Stimulated activated naive B cell treated with anti-CD40 and anti-IgM and Interleukin-4, amounts not matched to agents 10 μg/mL and 1 μg/mL and 100 μg/mL, for 72 hours (primary cell): ENCODE measurements at regions not wholly inside any gene's neighbourhood (a gene's known extent, or its start where the extent isn't known, plus 50 kb on each side); places are given as distances from the start of the nearest gene placed in this dataset.
"Not testable (repeated sequence)": the region's sequence is repeated elsewhere in the genome, so short reads cannot be mapped to it uniquely, and the experiment has no call there.

Experiments used
- ATAC-seq, 2 donors: fragments of 150-1000 bp; cut with Tn5 transposase; replicated peaks; 2 replicates each; pipeline ENCODE4 v1.10.0; 2021; ENCODE audit warnings: moderate library complexity in 1 of 2
- DNase-seq: peaks from one replicate; pipeline ENCODE4 v3.0.0; 2021
- H3K27ac Mint-ChIP-seq: one replicate; pipeline ENCODE4 v1.8.0; 2022; ENCODE audit warnings: mild to moderate bottlenecking, mixed read lengths
- H3K27me3 Mint-ChIP-seq, 2 donors: one replicate each; pipeline ENCODE4 v1.8.0; 2022; ENCODE audit warnings: mixed read lengths in 2 of 2
- H3K36me3 Mint-ChIP-seq, 2 donors: one replicate each; pipeline ENCODE4 v1.8.0; 2022; ENCODE audit warnings: mixed read lengths in 2 of 2, mild to moderate bottlenecking in 1 of 2
- H3K4me1 Mint-ChIP-seq, 2 donors: one replicate each; pipeline ENCODE4 v1.8.0; 2022; ENCODE audit warnings: mixed read lengths in 2 of 2, mild to moderate bottlenecking in 1 of 2
- H3K4me3 Mint-ChIP-seq, 2 donors: one replicate each; pipeline ENCODE4 v1.8.0; 2022; ENCODE audit warnings: mild to moderate bottlenecking in 2 of 2, mixed read lengths in 2 of 2, moderate library complexity in 1 of 2
- H3K9me3 Mint-ChIP-seq, 2 donors: one replicate each; pipeline ENCODE4 v1.8.0; 2022; ENCODE audit warnings: mixed read lengths in 2 of 2, mild to moderate bottlenecking in 1 of 2

DNA sequence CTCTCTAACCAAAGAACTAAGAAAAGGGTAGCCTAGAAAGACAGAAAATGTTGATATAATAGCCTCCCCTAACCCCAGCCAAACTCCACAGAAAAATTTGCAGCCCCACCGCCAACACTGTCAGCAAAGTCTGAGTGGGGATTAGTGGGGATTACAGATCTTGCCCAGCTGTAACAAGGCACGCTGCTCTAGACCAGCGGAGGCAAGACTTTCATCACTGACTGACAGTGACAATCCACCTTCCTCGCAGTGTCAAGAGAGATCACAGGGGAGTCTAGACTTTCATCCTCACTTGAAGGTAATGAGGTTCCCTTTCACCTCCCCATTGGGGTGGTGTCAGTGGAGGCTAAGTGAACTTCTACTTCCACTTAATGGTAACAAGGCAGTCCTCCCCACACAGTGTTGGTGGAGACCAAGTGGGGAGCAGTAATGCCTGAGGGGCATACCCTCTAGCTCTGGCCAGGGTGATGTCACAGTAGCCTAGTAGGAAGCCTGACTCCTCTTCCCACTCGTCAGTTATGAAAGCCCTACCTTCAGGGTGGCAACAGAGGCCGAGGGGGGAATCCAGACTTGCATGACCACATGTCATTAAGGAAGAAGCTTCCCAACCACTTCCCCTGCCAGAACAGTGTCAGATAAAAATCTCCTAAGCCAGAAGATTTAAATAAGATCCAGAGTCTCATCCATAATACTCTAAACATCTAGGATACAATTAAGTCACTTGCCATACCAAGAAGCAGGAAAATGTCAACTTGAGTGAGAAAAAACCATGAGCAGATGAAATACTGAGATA lies 91.7 kb upstream of the RASSF8 start:
- no peak overlapping the region for H3K4me3 Mint-ChIP-seq
- no peaks in the 10 kb centered on the region for H3K4me1 Mint-ChIP-seq
- H3K9me3 Mint-ChIP-seq = peaks cover 4% of the 10 kb centered on the region in 2 donors
- ATAC-seq (no peak), DNase-seq (no peak)
- H3K27me3 Mint-ChIP-seq = no peaks in the 10 kb centered on the region
- no peak overlapping the region for H3K27ac Mint-ChIP-seq
- no peaks in the 10 kb centered on the region for H3K36me3 Mint-ChIP-seq

DNA sequence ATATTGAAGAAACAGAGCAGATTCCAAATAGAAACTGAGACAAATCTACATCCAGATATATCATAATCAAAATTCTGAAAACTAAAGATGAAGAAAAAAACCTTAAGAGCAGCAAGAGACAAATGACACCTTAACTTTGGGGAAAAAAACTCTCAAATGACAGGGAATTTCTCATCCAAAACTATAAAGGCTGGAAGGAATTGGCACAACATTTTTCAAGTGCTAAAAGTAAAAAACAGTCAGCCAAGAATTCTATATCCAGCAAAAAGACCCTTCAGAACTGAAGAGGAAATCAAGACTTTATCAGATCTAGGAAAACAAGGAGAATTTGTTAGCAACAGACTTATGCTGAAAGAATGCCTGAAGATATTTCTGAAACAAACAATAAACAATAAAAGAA lies 90.3 kb upstream of the RASSF8 start:
- no peak overlapping the region for H3K27ac Mint-ChIP-seq
- no peak for ATAC-seq
- no peaks in the 10 kb centered on the region for H3K36me3 Mint-ChIP-seq
- DNase-seq = no peak
- peaks cover 4% of the 10 kb centered on the region in 2 donors for H3K9me3 Mint-ChIP-seq
- H3K4me1 Mint-ChIP-seq = no peaks in the 10 kb centered on the region
- no peaks in the 10 kb centered on the region for H3K27me3 Mint-ChIP-seq
- H3K4me3 Mint-ChIP-seq = no peak overlapping the region

DNA sequence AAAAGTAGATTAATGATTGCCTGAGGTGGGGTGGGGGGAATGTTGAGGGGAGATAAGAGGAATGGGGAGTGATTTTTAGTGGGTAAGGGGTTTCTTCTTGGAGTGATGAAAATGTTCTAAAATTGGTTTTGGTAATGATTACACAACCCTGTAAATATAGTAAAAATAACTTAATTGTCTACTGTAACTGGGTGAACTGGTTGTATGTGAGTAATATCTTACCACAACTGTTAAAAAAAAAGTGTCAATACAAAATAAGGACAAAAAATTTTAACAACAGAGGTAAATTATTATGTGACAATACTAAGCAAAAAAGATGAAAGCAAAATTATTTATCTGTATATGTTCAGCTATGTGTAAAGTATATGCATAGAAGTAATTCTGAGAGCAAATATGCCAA lies 86.3 kb upstream of the RASSF8 start:
- Mint-ChIP-seq H3K27ac (no peak overlapping the region), H3K9me3 (peaks cover 4% of the 10 kb centered on the region in 2 donors)

DNA sequence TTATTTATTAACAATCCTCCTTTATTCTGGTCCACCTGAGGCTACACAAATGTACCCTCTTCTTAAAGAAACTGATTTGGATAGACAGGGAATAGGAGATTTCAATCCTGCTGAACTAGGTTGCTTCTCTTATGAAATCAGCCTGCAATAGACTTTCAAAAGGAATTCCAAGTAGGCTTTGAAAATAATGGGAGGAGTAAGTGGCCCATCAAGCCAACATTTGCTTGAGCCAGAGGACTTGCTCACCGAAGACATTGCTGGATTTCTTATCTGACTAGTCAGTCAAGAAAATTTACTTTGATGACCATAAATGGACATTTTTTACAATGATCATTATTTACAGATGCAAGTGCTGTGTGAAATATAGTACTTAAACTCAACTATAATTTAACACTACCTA lies 82.8 kb upstream of the RASSF8 start:
- Mint-ChIP-seq H3K4me3 (no peak overlapping the region), H3K9me3 (peaks cover 0 to 3% of the 10 kb centered on the region in 2 donors), H3K27ac (no peak overlapping the region), H3K4me1 (no peaks in the 10 kb centered on the region), H3K27me3 (peaks cover 0 to 6% of the 10 kb centered on the region in 2 donors), H3K36me3 (no peaks in the 10 kb centered on the region)
- no peak for DNase-seq
- ATAC-seq = no peak

More for the DNA sequence above, 86.3 kb upstream of the RASSF8 start:
- Mint-ChIP-seq H3K4me3 (no peak overlapping the region), H3K36me3 (no peaks in the 10 kb centered on the region), H3K4me1 (no peaks in the 10 kb centered on the region), H3K27me3 (no peaks in the 10 kb centered on the region)
- DNase-seq (no peak), ATAC-seq (no peak)

- DNase-seq (no peak), ATAC-seq (no peak)
- H3K27me3 Mint-ChIP-seq = peaks cover 0 to 6% of the 10 kb centered on the region in 2 donors
- no peak overlapping the region for H3K4me3 Mint-ChIP-seq
- no peak overlapping the region for H3K27ac Mint-ChIP-seq
- H3K4me1 Mint-ChIP-seq = no peaks in the 10 kb centered on the region
- no peaks in the 10 kb centered on the region for H3K36me3 Mint-ChIP-seq
- peaks cover 0 to 3% of the 10 kb centered on the region in 2 donors for H3K9me3 Mint-ChIP-seq
Measured at GRCh38 chr12:25876383-25877045, 82.0 kb upstream of the RASSF8 start.

- Mint-ChIP-seq H3K4me1 (no peaks in the 10 kb centered on the region), H3K9me3 (peaks cover 0 to 3% of the 10 kb centered on the region in 2 donors), H3K27ac (no peak overlapping the region), H3K36me3 (no peaks in the 10 kb centered on the region), H3K27me3 (peaks cover 0 to 6% of the 10 kb centered on the region in 2 donors), H3K4me3 (no peak overlapping the region)
- DNase-seq = no peak
- ATAC-seq = no peak
Measured at GRCh38 chr12:25877446-25877845, 81.0 kb upstream of the RASSF8 start.

- no peak for DNase-seq
- H3K27ac Mint-ChIP-seq = no peak overlapping the region
- no peak overlapping the region for H3K4me3 Mint-ChIP-seq
- peaks cover 0 to 3% of the 10 kb centered on the region in 2 donors for H3K9me3 Mint-ChIP-seq
- ATAC-seq = no peak
- H3K27me3 Mint-ChIP-seq = peaks cover 0 to 6% of the 10 kb centered on the region in 2 donors
- H3K36me3 Mint-ChIP-seq = no peaks in the 10 kb centered on the region
- H3K4me1 Mint-ChIP-seq = no peaks in the 10 kb centered on the region
Measured at GRCh38 chr12:25882266-25882665, 76.2 kb upstream of the RASSF8 start.

DNA sequence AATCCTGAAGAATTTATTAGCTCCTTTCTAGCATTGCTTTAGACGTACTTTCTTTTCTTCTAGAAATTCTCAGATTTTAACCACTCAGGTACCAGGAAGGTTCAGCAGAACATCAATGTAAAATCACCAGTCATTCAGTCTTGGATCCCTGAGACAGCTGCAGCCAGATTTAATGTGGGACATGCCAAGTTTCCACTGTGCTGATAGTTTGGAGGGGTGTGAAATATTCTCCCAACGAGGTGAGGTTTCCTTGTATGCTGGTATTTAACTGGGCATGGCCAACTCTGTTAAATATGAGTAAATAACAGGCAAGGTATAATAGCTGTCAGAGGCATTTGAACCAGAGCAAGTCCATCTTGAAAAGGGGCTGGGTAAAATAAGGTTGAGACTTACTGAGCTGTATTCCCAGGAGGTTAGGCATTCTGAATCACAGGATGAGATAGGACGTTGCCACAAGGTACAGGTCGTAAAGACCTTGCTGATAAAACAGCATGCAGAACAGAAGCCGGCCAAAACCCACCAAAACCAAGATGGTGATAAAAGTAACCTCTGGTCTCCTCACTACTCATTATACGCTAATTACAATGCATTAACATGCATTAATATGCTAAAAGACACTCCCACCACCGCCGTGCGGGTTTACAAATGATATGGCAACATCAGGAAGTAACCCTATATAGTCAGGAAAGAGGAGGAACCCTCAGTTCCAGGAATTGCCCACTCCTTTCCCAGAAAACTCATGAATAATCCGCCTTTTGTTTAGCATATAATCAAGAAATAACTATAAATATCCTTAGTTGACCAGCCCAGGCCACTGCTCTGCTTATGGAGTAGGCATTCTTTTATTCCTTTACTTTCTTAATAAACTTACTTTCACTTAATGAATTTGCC lies 75.2 kb upstream of the RASSF8 start:
- Mint-ChIP-seq H3K36me3 (no peaks in the 10 kb centered on the region), H3K4me3 (no peak overlapping the region), H3K27me3 (peaks cover 0 to 6% of the 10 kb centered on the region in 2 donors), H3K9me3 (peaks cover 0 to 3% of the 10 kb centered on the region in 2 donors), H3K4me1 (no peaks in the 10 kb centered on the region), H3K27ac (no peak overlapping the region)
- ATAC-seq (no peak), DNase-seq (no peak)

DNA sequence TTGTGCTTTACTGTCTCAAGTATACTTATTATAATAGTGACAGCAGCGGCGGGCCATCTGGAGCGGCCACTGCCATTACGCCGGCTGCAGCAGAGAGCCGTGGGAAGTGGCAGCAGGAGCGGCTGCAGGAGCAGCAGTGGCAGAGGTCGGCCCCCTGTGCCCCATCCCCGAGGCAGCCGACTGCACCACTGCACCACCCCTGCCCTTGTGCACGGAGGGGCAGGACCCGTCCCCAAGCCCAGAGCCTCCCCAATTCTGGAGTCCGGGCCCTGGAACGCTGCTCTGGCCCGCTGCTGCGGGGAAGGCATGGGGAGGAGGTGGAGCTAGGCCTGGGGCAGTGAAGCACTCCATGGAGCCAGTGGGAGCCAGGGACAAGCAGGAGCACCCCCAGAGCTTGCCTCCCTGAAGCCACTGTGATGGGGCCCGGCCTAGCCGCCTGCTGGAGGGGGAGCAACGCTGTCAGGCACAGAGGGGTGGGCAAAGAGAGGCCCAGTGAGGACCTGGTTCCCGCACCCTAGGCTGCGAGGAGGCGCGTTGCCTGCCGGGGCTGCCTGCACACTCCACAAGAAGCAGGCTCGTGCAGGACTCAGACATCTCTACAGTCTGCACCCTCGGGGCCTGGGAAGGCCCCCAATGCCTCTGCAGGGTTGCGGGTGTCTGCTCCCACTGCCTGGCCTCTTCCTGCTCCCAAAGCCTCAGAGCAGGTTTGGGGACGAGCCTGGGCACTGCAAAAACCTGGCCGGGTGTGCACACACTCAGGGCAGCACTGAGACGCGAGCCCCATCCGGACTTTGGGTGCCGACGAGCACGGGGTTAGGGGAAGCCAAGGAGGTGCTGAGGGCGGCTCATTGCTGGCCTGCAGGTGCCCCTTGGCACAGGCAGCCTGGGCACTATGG lies 74.2 kb upstream of the RASSF8 start:
- ATAC-seq (no peak), DNase-seq (no peak)
- peaks cover 0 to 3% of the 10 kb centered on the region in 2 donors for H3K9me3 Mint-ChIP-seq
- no peak overlapping the region for H3K27ac Mint-ChIP-seq
- peaks cover 5 to 6% of the 10 kb centered on the region in 2 donors for H3K27me3 Mint-ChIP-seq
- H3K4me3 Mint-ChIP-seq = no peak overlapping the region
- no peaks in the 10 kb centered on the region for H3K36me3 Mint-ChIP-seq
- no peaks in the 10 kb centered on the region for H3K4me1 Mint-ChIP-seq

GRCh38 chr12:25884920-25885234 lies 73.6 kb upstream of the RASSF8 start:
- Mint-ChIP-seq H3K36me3 (no peaks in the 10 kb centered on the region), H3K27ac (no peak overlapping the region), H3K9me3 (peaks cover 0 to 2% of the 10 kb centered on the region in 2 donors), H3K4me3 (no peak overlapping the region), H3K27me3 (peaks cover 4 to 6% of the 10 kb centered on the region in 2 donors), H3K4me1 (no peaks in the 10 kb centered on the region)
- no peak for ATAC-seq
- DNase-seq = no peak

GRCh38 chr12:25886396-25886795 lies 72.1 kb upstream of the RASSF8 start:
- Mint-ChIP-seq H3K27ac (no peak overlapping the region), H3K4me3 (no peak overlapping the region), H3K36me3 (no peaks in the 10 kb centered on the region), H3K27me3 (peaks cover 6 to 10% of the 10 kb centered on the region in 2 donors), H3K4me1 (no peaks in the 10 kb centered on the region), H3K9me3 (peaks cover 0 to 3% of the 10 kb centered on the region in 2 donors)
- ATAC-seq (no peak), DNase-seq (no peak)

- Mint-ChIP-seq H3K4me1 (no peaks in the 10 kb centered on the region), H3K27me3 (peaks cover 6 to 10% of the 10 kb centered on the region in 2 donors), H3K36me3 (no peaks in the 10 kb centered on the region), H3K9me3 (peaks cover 0 to 3% of the 10 kb centered on the region in 2 donors), H3K4me3 (no peak overlapping the region), H3K27ac (no peak overlapping the region)
- DNase-seq (no peak), ATAC-seq (no peak)
Measured at GRCh38 chr12:25887367-25887766, 71.1 kb upstream of the RASSF8 start.

GRCh38 chr12:25889185-25889584 lies 69.3 kb upstream of the RASSF8 start:
- H3K27ac Mint-ChIP-seq = no peak overlapping the region
- H3K4me1 Mint-ChIP-seq = no peaks in the 10 kb centered on the region
- peaks cover 6 to 10% of the 10 kb centered on the region in 2 donors for H3K27me3 Mint-ChIP-seq
- ATAC-seq (no peak), DNase-seq (no peak)
- no peaks in the 10 kb centered on the region for H3K36me3 Mint-ChIP-seq
- H3K4me3 Mint-ChIP-seq = no peak overlapping the region
- peaks cover 0 to 3% of the 10 kb centered on the region in 2 donors for H3K9me3 Mint-ChIP-seq

GRCh38 chr12:25891095-25891494 lies 67.4 kb upstream of the RASSF8 start:
- H3K4me1 Mint-ChIP-seq, H3K4me3 Mint-ChIP-seq, H3K36me3 Mint-ChIP-seq, DNase-seq, H3K9me3 Mint-ChIP-seq, ATAC-seq, H3K27ac Mint-ChIP-seq: not testable (repeated sequence)
- peaks cover 6 to 10% of the 10 kb centered on the region in 2 donors for H3K27me3 Mint-ChIP-seq
